ENCODE measurements at regions not wholly inside any gene's neighbourhood (a gene's known extent, or its start where the extent isn't known, plus 50 kb on each side); places are given as distances from the start of the nearest gene placed in this dataset.
"Not testable (repeated sequence)": the region's sequence is repeated elsewhere in the genome, so short reads cannot be mapped to it uniquely, and the experiment has no call there.

DNA sequence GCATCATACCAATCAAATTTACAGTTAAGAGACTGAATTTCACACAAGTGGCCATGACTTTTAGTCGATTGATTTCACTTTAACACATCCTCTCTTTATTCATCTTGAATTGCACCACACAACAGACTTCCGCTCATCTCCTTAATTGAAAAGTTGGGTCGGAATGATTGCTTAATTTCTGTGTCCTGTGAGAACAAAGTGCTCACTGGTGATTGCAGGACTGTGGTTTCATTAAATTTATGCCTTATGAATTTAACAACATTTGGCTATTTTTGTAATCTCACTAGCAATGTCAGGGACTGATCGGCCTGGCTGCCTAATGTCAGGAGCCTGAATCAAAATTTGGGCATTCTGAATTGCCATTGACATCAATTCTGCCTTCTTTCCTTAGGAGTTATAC is 1447.3 kb upstream of the ACO1 start:
- TF ChIP-seq EZH2phosphoT487 (IDR thresholded peaks at IDR 0.05; ENCODE audit: borderline replicate concordance), result no peak
- TF ChIP-seq, protein P1, sequence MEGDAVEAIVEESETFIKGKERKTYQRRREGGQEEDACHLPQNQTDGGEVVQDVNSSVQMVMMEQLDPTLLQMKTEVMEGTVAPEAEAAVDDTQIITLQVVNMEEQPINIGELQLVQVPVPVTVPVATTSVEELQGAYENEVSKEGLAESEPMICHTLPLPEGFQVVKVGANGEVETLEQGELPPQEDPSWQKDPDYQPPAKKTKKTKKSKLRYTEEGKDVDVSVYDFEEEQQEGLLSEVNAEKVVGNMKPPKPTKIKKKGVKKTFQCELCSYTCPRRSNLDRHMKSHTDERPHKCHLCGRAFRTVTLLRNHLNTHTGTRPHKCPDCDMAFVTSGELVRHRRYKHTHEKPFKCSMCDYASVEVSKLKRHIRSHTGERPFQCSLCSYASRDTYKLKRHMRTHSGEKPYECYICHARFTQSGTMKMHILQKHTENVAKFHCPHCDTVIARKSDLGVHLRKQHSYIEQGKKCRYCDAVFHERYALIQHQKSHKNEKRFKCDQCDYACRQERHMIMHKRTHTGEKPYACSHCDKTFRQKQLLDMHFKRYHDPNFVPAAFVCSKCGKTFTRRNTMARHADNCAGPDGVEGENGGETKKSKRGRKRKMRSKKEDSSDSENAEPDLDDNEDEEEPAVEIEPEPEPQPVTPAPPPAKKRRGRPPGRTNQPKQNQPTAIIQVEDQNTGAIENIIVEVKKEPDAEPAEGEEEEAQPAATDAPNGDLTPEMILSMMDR (conservative IDR thresholded peaks at IDR 0.05; ENCODE audit: low read length), result no peak

DNA sequence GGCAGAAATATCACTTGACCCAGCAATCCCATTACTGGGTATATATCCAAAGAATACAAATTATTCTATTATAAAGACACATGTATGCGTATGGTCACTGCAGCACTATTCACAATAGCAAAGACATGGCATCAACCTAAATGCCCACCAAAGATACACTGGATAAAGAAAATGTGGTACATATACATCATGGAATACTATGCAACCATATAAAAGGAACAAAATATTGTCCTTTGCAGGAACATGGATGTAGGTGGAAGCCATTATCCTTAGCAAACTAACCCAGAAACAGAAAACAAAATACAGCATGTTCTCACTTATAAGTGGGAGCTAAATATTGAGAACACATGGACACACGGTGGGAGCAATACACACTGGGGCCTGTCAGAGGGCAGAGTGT is 1441.6 kb upstream of the ACO1 start:
- not testable (repeated sequence) for H2AFZ ChIP-seq (ENCODE audit: low read length); H3K9ac ChIP-seq (ENCODE audit: low read depth, low read length, poor library complexity, severe bottlenecking); H3K27me3 ChIP-seq (ENCODE audit: insufficient read depth, low read length, poor library complexity, severe bottlenecking); H3K4me2 ChIP-seq (ENCODE audit: low read depth, low read length, poor library complexity, severe bottlenecking); H3K9me2 ChIP-seq (replicated peaks; ENCODE audit: low read depth, low read length); H3F3A ChIP-seq (ENCODE audit: low read depth); H3K4me1 ChIP-seq (ENCODE audit: insufficient read depth, low read length, poor library complexity, severe bottlenecking); H3K36me3 ChIP-seq (ENCODE audit: insufficient read depth, low read length); H3K4me3 ChIP-seq (ENCODE audit: low read length, poor library complexity, severe bottlenecking); H4K20me1 ChIP-seq (ENCODE audit: insufficient read depth, low read length, poor library complexity, severe bottlenecking); H3K9me3 ChIP-seq (ENCODE audit: insufficient read depth, low read depth, low read length); H3K79me2 ChIP-seq (ENCODE audit: insufficient read depth, low read length)

More for the DNA sequence above, 1447.3 kb upstream of the ACO1 start:
- Histone ChIP-seq H3K9me2 (replicated peaks; ENCODE audit: low read depth, low read length) (no peaks in the 10 kb centered on the region), H2AFZ (ENCODE audit: low read length) (no peak overlapping the region), H3F3A (ENCODE audit: low read depth) (no peaks in the 10 kb centered on the region), H3K9ac (ENCODE audit: low read depth, low read length, poor library complexity, severe bottlenecking) (no peak overlapping the region), H3K4me2 (ENCODE audit: low read depth, low read length, poor library complexity, severe bottlenecking) (no peak overlapping the region), H3K9me3 (ENCODE audit: insufficient read depth, low read depth, low read length) (no peaks in the 10 kb centered on the region), H3K4me3 (ENCODE audit: low read length, poor library complexity, severe bottlenecking) (no peak overlapping the region), H4K20me1 (ENCODE audit: insufficient read depth, low read length, poor library complexity, severe bottlenecking) (no peaks in the 10 kb centered on the region), H3K27me3 (ENCODE audit: insufficient read depth, low read length, poor library complexity, severe bottlenecking) (no peaks in the 10 kb centered on the region), H3K36me3 (ENCODE audit: insufficient read depth, low read length) (no peaks in the 10 kb centered on the region), H3K79me2 (ENCODE audit: insufficient read depth, low read length) (no peaks in the 10 kb centered on the region), H3K4me1 (ENCODE audit: insufficient read depth, low read length, poor library complexity, severe bottlenecking) (no peaks in the 10 kb centered on the region)

DNA sequence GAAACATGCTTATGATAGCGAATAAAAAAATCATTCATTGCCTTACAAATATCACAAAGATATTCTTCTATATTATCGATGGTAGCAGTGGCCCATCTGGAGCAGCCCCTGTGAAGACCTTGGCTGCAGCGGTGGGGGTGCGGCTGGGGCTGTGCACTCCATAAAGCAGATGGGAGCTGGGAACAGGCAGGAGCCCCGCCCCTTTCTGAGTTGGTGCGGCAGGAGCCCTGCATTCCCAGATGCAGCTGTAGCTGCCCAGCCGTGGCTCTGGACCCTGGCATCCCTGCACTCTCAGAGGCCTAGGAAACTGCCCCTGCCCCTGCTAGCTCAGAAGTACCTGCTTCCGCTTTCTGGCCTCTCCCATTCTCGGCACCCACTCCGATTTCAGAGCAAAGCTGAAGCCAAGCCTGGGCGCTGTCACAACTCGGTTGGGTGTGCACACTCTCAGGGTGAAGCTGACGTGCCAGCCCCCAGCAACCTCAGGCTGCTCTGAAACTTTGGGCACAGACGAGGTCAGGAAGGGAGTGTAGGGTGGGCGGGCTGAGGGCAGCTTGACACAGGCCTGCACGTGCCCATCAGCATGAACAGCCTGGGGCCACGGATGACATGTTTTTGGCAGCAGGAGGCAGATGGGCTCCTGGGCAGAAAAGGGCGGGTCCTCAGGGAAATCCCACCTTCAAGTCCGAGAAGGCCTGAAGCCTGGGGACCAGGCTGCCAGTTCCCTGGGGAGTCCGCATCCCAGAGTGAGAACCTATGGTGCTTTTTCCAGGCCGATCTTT is 1440.8 kb upstream of the ACO1 start:
- Histone ChIP-seq H3K4me2 (ENCODE audit: low read depth, low read length, poor library complexity, severe bottlenecking) (no peak overlapping the region), H3K79me2 (ENCODE audit: insufficient read depth, low read length) (no peaks in the 10 kb centered on the region), H3K36me3 (ENCODE audit: insufficient read depth, low read length) (no peaks in the 10 kb centered on the region), H3K4me1 (ENCODE audit: insufficient read depth, low read length, poor library complexity, severe bottlenecking) (no peaks in the 10 kb centered on the region), H3K27me3 (ENCODE audit: insufficient read depth, low read length, poor library complexity, severe bottlenecking) (no peaks in the 10 kb centered on the region), H2AFZ (ENCODE audit: low read length) (no peak overlapping the region), H3K9ac (ENCODE audit: low read depth, low read length, poor library complexity, severe bottlenecking) (no peak overlapping the region), H3K9me2 (replicated peaks; ENCODE audit: low read depth, low read length) (no peaks in the 10 kb centered on the region), H4K20me1 (ENCODE audit: insufficient read depth, low read length, poor library complexity, severe bottlenecking) (no peaks in the 10 kb centered on the region), H3K4me3 (ENCODE audit: low read length, poor library complexity, severe bottlenecking) (no peak overlapping the region), H3K9me3 (ENCODE audit: insufficient read depth, low read depth, low read length) (no peaks in the 10 kb centered on the region), H3F3A (ENCODE audit: low read depth) (no peaks in the 10 kb centered on the region)
- TF ChIP-seq, protein P1 (conservative IDR thresholded peaks at IDR 0.05; ENCODE audit: low read length), result no peak
- no peak for TF ChIP-seq EZH2phosphoT487 (IDR thresholded peaks at IDR 0.05; ENCODE audit: borderline replicate concordance)

GRCh38 chr9:30944225-30944569 is 1440.2 kb upstream of the ACO1 start:
- no peaks in the 10 kb centered on the region for H4K20me1 ChIP-seq (ENCODE audit: insufficient read depth, low read length, poor library complexity, severe bottlenecking)
- H3K36me3 ChIP-seq (ENCODE audit: insufficient read depth, low read length), result no peaks in the 10 kb centered on the region
- no peak overlapping the region for H3K9ac ChIP-seq (ENCODE audit: low read depth, low read length, poor library complexity, severe bottlenecking)
- H3K4me2 ChIP-seq (ENCODE audit: low read depth, low read length, poor library complexity, severe bottlenecking), result no peak overlapping the region
- H3K9me3 ChIP-seq (ENCODE audit: insufficient read depth, low read depth, low read length), result no peaks in the 10 kb centered on the region
- TF ChIP-seq, protein P1 (conservative IDR thresholded peaks at IDR 0.05; ENCODE audit: low read length), result no peak
- no peak for TF ChIP-seq EZH2phosphoT487 (IDR thresholded peaks at IDR 0.05; ENCODE audit: borderline replicate concordance)
- no peak overlapping the region for H2AFZ ChIP-seq (ENCODE audit: low read length)
- H3K9me2 ChIP-seq (replicated peaks; ENCODE audit: low read depth, low read length), result no peaks in the 10 kb centered on the region
- no peak overlapping the region for H3K4me3 ChIP-seq (ENCODE audit: low read length, poor library complexity, severe bottlenecking)
- no peaks in the 10 kb centered on the region for H3F3A ChIP-seq (ENCODE audit: low read depth)
- no peaks in the 10 kb centered on the region for H3K4me1 ChIP-seq (ENCODE audit: insufficient read depth, low read length, poor library complexity, severe bottlenecking)
- no peaks in the 10 kb centered on the region for H3K79me2 ChIP-seq (ENCODE audit: insufficient read depth, low read length)
- no peaks in the 10 kb centered on the region for H3K27me3 ChIP-seq (ENCODE audit: insufficient read depth, low read length, poor library complexity, severe bottlenecking)

Measured in Loucy (cell line).